ENCODE measurements at regions not wholly inside any gene's neighbourhood (a gene's known extent, or its start where the extent isn't known, plus 50 kb on each side); places are given as distances from the start of the nearest gene placed in this dataset.

DNA sequence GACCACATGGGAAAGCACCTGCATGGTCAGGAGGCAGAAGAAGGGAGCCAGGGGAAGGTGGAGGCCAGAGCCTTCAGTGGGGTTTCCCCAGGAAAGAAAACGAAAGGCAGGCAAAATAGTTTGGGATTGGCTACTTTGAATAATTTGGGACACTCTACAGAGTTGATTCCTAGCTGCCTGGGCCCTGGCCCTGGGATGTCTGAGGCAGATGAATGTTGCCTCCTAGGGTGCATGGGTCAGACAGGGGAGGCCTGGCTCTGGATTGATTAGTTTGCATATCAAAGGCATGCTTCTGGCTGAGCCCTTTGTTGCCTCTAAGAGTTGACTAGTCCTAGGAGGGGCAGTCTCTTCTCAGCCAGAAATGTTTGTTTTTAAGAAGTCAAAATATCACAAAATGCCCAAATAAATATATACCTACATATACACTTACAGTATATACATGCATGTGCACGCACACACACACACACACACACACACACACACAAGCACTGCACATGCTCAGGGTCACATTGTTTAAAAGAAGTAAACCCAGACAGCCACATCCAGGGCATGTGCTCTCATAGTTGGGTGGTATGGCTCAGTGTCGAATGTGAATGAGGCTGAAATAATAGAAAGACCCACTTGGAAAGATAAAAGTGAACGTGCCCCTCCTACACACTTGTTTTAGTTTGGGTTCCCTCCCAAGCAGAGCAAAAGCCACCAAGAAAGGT is 184.2 kb downstream of the GPAM start:
- no peak for DNase-seq

DNA sequence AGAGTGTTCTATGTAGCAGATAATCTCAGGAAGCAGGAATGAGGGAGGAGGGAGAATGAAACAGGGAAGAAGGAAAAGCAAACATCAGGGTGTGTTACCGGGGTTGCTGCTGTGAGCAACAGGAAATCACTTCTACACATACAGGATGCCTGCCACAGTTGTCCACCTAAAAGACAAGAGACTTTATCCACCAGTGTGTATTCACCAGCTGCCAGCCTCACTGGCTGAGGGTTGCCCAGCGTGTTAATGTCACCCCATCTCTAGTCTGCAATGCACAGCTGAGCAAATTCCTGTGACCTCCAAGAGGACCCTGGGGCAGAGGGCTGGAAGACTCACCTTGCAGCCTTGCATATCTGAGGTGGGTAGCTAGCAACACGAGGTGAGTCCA is 183.7 kb downstream of the GPAM start:
- no peak for DNase-seq

GRCh38 chr10:112000466-112000865 is 183.1 kb downstream of the GPAM start:
- DNase-seq = no peak

DNA sequence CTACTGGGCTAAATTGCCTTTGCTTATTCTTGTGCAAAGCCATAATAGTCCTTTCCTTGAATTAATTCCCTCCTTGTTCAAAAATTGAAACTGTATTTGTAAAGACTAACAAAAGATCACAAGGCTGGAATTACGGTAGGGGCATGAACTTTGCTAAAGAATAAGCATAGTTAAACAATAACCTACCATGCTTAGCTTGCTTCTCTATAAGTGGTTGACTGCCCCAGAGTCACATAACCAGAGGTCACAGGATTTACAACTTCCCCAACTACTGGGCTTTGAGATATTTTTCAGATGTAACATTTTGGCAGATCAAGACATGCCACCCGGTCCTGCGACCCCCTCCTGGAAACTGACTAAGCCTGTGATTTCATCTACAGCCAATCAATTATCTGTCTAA is 181.4 kb downstream of the GPAM start:
- no peak for DNase-seq

DNA sequence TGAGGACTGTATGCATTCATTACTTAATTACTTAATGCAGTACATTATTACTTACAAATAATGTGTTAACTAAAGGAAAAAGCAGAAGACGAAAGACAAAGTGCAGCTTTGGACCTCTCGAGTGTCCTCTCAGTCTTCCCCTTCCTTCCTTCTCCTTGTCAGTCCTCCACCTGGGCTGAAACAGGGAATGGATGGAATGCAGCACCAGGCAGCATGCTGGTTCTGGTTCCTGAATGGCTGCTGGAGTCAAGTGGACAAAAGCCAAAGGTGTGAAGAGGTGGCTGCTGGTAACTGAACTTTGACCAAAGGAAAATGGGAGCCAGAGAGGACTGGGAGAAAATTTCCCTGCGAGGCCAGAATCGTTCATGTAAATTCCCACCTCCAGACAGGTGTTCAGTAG is 179.5 kb downstream of the GPAM start:
- DNase-seq = no peak

GRCh38 chr10:112005044-112005443 is 178.5 kb downstream of the GPAM start:
- DNase-seq = no peak

- DNase-seq = no peak
Measured at GRCh38 chr10:112006407-112006806, 177.2 kb downstream of the GPAM start.

DNA sequence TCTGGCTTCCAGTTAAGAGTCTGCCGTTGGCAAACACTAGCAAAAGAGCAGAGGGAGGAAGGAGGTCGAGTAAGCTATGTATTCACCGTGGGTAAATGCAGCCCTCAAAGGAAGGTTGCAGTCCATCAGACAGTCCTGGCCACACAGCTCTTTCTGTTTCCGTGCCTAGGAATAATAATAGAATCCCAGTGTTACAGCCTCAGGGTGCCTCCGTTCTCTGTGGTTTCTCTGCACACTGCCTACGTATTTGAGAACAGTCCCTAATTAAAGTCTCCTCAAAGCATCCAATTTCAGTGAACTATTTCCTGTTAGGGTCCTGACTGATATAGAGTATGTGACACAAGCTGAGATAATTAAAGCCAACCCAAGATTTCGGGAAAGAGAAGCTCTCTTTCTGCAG is 176.7 kb downstream of the GPAM start:
- no peak for DNase-seq

DNA sequence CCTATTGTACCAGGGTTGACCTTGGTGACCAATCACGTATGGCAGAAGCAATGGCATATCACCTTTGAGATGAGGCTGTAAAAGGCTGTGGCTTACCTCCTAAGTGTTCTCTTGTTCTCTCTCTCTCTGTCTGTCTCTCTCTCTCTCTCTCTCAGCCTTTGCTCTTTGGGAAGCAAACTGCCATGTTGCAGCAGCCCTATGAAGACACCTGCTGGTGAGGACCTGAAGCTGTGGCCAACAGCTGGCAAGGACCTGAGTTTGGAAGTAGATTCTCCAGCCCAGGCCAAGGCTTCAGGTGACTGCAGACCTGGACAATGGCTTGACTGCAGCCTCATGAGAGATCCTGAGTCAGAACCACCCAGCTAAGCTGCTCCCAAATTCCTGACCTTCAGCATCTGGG is 161.4 kb downstream of the GPAM start:
- DNase-seq = no peak

DNA sequence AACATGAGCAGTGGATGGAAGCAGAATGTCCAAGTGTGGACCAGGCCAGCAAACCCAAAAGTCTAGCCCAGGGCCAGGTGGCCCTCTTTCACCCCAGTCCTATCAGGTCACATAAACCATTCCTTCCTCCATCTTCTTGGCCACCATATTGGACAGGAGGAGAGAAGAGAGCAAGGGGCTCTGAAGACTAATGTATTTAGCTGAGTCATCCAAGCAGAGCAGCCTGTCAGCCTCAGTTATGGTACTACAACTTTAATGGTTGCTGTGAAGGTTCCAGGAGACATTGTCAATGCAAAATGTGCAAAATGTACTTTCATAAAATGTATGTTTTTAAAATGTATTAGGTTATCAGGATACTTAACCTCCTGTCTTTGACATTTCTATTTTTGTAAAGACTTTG is 159.5 kb downstream of the GPAM start:
- DNase-seq = no peak

- DNase-seq = no peak
Measured at GRCh38 chr10:112025228-112025627, 158.3 kb downstream of the GPAM start.

GRCh38 chr10:112026438-112026837 is 157.1 kb downstream of the GPAM start:
- no peak for DNase-seq

DNA sequence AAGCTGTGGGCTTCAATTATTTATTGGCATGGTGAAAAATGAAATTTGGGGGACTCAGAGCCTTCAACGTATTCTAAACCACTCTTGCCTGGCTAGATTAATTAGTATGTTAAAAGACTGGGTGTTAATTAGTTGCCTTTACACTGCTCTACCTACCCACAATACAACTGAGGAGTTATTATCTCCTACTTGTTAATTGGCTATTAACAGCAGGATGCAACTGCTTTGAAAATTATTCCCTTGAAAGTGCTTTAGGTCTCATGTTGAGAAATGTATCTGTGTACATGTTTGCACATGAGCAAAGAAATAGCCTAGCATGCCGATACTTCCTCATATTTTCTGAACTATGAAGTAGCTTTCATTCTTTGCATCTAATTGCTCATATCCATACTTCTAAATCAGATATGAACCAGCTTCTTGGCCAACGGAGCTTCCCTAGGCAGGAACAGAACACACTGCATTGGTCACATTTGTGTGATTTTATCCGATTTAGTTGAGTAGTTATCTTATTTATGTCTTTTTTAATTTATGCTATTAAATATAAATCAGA is 155.8 kb downstream of the GPAM start:
- no peak for DNase-seq

DNA sequence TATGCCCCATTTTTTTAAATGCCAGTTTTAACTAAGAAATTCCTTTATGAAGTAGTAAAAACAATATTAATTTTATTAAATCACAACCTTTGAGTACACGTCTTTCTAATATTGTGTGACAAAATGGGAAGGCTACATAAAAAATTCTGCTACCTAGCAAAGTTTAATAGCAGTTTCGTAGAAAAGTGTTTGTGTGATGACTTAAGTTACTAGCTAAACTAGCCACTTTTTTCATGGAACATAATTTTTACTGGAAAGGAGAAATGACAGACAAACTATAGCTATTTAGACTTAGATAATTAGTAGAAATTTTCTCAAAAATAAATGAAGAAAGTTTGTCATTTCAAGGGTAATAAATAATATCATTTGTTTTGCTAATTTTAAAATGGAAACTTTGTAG is 153.1 kb downstream of the GPAM start:
- no peak for DNase-seq

- DNase-seq = no peak
Measured at GRCh38 chr10:112039823-112040222, 143.7 kb downstream of the GPAM start.

- no peak for DNase-seq
Measured at GRCh38 chr10:112040696-112041095, 142.9 kb downstream of the GPAM start.

DNA sequence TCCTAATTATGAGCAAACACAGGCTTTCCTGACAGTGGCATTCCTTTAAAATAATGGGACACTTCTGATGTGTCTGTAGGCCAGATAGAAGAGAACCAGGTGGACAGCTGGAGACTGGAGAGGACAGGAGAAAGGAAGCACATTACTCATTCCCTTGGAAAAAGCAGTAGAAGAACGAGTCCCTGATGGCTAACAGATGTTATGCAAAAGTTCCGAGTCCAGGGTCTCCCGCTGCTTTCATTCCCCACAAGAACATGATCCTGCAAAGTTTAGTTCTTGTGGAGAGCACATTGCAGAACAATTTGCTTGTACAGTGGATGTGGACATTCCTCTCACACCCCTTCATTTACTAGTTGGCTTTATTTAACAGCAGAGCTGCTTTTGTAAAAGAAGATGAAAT is 137.6 kb downstream of the GPAM start:
- no peak for DNase-seq

- no peak for DNase-seq
Measured at GRCh38 chr10:112047674-112048073, 135.9 kb downstream of the GPAM start.

- DNase-seq = no peak
Measured at GRCh38 chr10:112052166-112052565, 131.4 kb downstream of the GPAM start.

GRCh38 chr10:112053895-112054294 is 129.7 kb downstream of the GPAM start:
- DNase-seq = no peak

DNA sequence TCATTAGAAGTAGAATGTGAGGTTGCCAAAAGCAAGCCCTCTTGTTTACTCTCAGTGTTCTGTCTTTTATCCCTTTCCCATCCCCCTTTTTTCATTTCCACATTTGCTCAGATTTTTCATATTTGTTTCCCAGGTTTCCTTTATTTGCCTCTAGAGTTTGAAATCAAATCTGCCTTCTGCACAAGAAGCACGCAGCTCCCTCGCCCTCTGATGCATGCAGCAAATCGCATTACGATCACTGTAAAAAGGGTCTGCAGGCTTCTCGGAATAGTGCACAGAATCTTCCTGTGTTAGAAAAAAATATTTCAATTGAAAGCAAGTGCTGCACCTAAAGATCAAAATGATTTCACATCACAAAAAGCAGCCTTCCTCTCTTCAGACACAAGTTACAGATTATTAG is 129.0 kb downstream of the GPAM start:
- no peak for DNase-seq

DNA sequence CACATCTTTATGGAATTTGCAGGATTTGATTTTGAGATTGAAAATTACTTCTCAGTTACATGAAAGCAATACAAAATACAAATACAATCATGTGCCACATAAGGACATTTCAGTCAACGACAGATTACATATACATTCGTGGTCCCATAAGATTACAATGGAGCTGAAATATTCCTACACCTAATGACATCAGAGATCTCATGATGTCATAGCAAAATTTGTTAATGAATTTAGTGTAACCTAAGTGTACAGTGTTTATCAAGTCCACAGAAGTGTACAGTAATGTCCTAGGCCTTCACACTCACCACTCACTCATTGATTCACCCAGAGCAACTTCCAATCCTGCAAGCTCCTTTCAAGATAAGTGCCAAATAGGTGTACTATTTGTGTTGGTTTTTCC is 126.5 kb downstream of the GPAM start:
- DNase-seq = no peak

GRCh38 chr10:112059220-112059619 is 124.3 kb downstream of the GPAM start:
- no peak for DNase-seq

GRCh38 chr10:112071596-112072133 is 111.9 kb downstream of the GPAM start:
- DNase-seq = no peak

DNA sequence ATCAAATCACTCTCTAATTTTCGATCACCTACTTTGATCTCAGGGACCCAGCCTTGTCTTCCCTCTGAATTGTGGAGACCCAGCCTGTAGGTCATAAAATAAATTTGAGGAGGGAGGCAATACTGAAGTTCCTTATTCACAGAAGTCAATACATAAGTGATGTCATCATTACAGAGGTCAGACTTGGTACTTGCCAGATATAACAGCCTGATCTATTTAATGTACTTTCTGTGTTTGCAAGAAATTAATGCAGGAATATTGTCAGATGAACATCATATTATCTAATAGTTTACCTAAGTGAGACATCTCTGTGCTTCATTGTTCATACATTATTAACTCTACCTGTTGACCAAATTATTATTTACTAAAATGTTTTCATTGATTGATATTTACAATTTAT is 105.6 kb downstream of the GPAM start:
- DNase-seq = no peak
